Fibroblast of skin of right quadriceps (primary cell): ENCODE measurements at regions not wholly inside any gene's neighbourhood (a gene's known extent, or its start where the extent isn't known, plus 50 kb on each side); places are given as distances from the start of the nearest gene placed in this dataset.
"Not testable (repeated sequence)": the region's sequence is repeated elsewhere in the genome, so short reads cannot be mapped to it uniquely, and the experiment has no call there.

Source experiments
- DNase-seq: peaks from one replicate; pipeline ENCODE4 v3.0.0-alpha.2; 2013

- DNase-seq, result peak; percentile 46
Observed at GRCh38 chr5:163569284-163569683, 63.9 kb downstream of the MAT2B start.

- DNase-seq, result peak; percentile 96
Observed at GRCh38 chr5:163571744-163572143, 66.3 kb downstream of the MAT2B start.

- DNase-seq, result no peak
Observed at GRCh38 chr5:163574472-163575440, 69.3 kb downstream of the MAT2B start.

GRCh38 chr5:163578652-163579051 is 73.2 kb downstream of the MAT2B start:
- no peak for DNase-seq

GRCh38 chr5:163579729-163580128 is 74.3 kb downstream of the MAT2B start:
- DNase-seq, result no peak

GRCh38 chr5:163580516-163580915 is 75.1 kb downstream of the MAT2B start:
- no peak for DNase-seq

- DNase-seq, result not testable (repeated sequence)
Observed at GRCh38 chr5:163583491-163584153, 78.2 kb downstream of the MAT2B start.

GRCh38 chr5:163585206-163585605 is 79.8 kb downstream of the MAT2B start:
- DNase-seq, result peak; percentile 69

GRCh38 chr5:163586531-163586956 is 81.1 kb downstream of the MAT2B start:
- DNase-seq, result peak; percentile 37

GRCh38 chr5:163594951-163595350 is 89.5 kb downstream of the MAT2B start:
- no peak for DNase-seq

GRCh38 chr5:163595932-163596607 is 90.7 kb downstream of the MAT2B start:
- no peak for DNase-seq

- no peak for DNase-seq
Observed at GRCh38 chr5:163596608-163597315, 91.3 kb downstream of the MAT2B start.

GRCh38 chr5:163604013-163604412 is 98.6 kb downstream of the MAT2B start:
- DNase-seq, result no peak

GRCh38 chr5:163607256-163607655 is 101.8 kb downstream of the MAT2B start:
- DNase-seq, result no peak

- DNase-seq, result no peak
Observed at GRCh38 chr5:163608621-163609020, 103.2 kb downstream of the MAT2B start.

- DNase-seq, result no peak
Observed at GRCh38 chr5:163609910-163610309, 104.5 kb downstream of the MAT2B start.

GRCh38 chr5:163612358-163613149 is 107.1 kb downstream of the MAT2B start:
- DNase-seq, result no peak

GRCh38 chr5:163613150-163613442 is 107.7 kb downstream of the MAT2B start:
- DNase-seq, result no peak

- peak; percentile 34 for DNase-seq
Observed at GRCh38 chr5:163614787-163615186, 109.4 kb downstream of the MAT2B start.

GRCh38 chr5:163619273-163619934 is 114.0 kb downstream of the MAT2B start:
- no peak for DNase-seq

- no peak for DNase-seq
Observed at GRCh38 chr5:163619951-163620350, 114.5 kb downstream of the MAT2B start.

- peak; percentile 1 for DNase-seq
Observed at GRCh38 chr5:163622799-163623198, 117.4 kb downstream of the MAT2B start.
